HG03196 (cell line): ENCODE measurements at regions not wholly inside any gene's neighbourhood (a gene's known extent, or its start where the extent isn't known, plus 50 kb on each side); places are given as distances from the start of the nearest gene placed in this dataset.

Experiments used
- ATAC-seq: cut with Tn5 transposase; IDR thresholded peaks from one replicate; pipeline ENCODE4 v1.9.1; 2021; ENCODE audit not compliant: unreplicated experiment

DNA sequence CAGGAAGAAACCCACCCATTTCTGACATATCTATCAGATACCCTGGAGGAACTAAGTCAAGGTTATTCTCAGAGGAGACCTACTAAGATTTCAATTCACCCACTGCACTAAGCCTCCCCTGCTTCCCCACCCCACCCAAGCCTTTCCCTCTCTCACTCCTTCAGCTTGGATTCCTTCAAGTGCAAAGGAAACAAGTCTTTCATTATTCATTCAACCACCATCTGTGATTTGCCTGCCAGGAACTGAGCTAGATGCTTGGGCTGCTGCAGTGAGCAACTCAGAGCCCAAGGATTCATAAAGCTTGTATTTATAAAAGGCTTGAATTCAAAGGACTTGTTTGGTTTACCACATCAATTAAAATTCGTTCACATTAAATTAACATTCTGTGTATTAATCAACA, 161.3 kb downstream of the GXYLT1 start:
- ATAC-seq: no peak

DNA sequence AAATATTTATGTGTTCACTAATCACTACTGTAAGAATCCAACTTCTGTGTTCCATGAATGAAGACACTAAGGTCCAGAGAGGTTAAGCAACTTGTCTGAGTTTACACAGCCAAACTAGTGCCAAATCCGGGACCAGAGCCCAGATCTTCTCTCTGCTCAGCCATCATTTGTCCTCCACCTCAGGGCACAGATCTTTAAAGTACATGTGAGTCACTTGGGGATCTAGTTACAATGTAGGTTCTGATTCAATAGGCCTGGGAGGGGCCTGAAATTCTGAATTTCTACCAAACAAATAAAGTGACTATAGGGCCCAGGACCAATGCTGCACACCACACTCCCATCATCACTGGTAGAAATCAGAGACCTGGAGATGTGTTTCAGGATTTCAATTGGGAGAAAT, 162.9 kb downstream of the GXYLT1 start:
- ATAC-seq: no peak

DNA sequence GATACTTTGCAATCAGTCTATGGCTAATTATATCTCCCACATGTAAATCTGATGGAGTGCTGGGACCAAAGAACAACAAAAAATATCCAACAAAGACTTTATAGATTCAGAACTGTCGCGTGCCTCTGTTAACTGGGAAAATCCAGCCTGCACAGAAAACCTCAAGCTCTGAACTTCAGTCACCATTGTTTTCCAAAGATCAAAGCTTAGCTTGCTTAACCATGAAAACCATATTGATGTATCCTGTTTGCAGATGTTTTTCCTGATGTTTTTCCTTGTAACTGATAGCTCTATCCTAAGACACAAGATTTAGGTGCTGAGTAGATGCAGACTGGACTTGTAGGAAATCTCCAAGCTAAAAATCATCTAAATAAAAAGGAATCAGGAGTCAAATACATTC, 163.7 kb downstream of the GXYLT1 start:
- no peak for ATAC-seq

DNA sequence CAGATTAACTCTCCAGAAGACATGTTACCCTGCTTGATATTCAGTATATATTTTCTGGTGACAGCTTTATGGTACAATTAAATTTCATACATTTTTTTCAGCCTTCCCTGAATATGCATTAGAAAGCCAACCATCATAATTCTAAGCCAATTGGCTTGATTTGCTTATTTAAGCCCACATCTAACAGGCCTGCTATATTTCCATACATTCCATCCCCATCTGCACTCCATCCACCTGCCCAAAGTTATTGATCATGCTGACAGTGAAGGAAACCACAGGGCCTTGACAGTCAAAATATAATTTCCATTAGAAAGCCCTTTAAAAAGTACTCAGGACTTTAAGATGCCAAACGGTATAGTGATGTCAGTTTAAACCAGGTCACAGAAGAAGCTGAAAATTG, 164.3 kb downstream of the GXYLT1 start:
- no peak for ATAC-seq

- ATAC-seq: no peak
These were observed 165.1 kb downstream of the GXYLT1 start for GRCh38 chr12:41979574-41979973.

GRCh38 chr12:41972598-41972997, 172.1 kb downstream of the GXYLT1 start:
- ATAC-seq: no peak

- no peak for ATAC-seq
These were observed 172.5 kb downstream of the GXYLT1 start for GRCh38 chr12:41972196-41972595.

DNA sequence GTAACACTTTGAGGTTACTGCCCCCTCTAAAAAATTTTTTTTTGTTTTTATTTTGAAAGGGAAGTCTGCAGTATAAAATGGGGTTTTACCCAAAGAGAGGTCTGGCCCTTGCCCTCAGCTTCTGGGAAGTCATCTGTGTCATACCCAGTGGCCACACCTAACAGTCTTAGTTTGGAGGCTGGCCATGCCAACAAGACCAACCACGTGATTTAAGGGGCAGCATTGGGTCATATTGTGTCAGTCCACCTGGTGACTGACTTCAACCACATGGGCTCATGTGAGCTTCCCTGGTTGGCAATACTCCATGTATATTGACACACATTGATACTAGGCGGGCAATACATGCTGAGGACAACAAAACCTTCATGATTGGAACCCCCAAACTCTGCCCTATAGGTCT, 173.9 kb downstream of the GXYLT1 start:
- ATAC-seq: no peak

- ATAC-seq: no peak
These were observed 176.1 kb downstream of the GXYLT1 start for GRCh38 chr12:41968599-41968998.

- no peak for ATAC-seq
These were observed 176.8 kb downstream of the GXYLT1 start for GRCh38 chr12:41967668-41968500.

DNA sequence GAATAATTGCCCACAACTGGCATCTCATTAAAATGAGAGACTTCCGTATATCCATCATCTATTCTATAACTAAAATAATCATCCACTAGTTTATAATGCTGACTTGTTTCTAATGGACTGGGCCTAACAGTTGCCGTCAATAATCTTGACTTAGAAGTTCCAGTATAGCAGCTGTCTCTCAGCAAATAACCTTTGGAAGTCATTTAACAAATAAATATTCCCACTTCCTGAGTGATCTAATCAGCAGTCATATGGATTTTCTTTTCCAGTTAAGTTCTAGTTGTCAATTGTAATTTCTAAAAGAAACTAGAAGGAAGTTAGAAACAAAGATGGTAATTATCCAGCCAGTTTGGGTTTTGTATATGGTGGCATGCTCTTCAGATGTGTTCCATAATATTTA, 177.8 kb downstream of the GXYLT1 start:
- no peak for ATAC-seq

DNA sequence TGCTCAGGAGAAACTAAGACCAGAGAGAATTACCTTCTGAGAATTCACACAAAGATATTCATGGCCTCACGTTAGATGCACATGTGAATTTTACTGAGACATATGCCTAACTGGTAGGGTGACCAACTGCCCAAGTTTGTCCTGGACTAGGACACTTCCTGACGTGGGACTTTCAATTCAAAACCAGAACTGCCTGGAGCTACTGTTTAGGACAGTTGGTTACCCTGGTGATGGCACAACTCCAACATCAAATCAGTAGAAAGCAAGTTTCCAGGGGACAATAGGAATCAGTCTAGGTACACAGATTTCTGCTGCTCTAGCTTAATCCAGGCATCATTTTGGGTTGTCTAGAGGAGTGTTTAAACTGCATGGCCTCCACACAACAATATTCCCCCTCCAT, 178.7 kb downstream of the GXYLT1 start:
- ATAC-seq: no peak

DNA sequence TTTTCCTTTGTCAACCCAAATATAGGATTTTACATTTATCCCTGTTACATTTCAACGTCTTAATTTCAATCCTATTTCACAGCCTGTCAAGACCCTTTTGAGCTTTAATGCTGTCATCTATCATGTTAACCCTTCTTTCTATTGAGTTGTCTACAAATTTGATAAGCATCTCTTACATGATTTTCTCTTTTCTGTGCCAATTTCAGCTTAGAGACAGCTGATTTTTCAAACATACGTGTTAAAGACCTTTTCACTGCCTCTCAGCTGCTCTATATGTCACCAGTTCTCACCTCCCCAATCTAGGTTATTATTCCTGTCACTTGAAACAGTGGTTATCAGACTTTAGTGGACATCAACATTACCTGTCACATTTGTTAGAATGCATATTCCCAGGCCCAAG, 181.3 kb downstream of the GXYLT1 start:
- ATAC-seq: no peak

DNA sequence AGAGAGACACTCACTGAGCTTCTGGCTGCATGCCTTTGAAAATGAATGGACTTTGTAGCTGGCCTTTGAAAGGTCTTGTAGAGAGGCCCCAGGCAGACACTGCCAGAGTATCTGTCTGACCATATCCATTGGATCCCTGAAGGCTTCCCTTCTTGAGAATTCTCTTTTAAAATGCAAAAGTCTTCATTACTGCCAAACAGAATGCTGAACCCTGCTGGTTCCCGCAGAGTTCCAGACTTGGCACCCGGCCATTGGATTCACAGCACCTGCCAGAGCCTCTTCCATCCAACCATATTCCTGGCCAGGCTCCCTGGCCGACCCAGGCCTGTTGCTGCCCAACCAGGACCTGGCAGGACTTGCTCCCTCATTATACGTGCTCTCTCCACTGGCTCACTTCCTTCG, 182.5 kb downstream of the GXYLT1 start:
- no peak for ATAC-seq

- no peak for ATAC-seq
These were observed 185.4 kb downstream of the GXYLT1 start for GRCh38 chr12:41959271-41959670.

GRCh38 chr12:41956353-41956752, 188.3 kb downstream of the GXYLT1 start:
- ATAC-seq: no peak

DNA sequence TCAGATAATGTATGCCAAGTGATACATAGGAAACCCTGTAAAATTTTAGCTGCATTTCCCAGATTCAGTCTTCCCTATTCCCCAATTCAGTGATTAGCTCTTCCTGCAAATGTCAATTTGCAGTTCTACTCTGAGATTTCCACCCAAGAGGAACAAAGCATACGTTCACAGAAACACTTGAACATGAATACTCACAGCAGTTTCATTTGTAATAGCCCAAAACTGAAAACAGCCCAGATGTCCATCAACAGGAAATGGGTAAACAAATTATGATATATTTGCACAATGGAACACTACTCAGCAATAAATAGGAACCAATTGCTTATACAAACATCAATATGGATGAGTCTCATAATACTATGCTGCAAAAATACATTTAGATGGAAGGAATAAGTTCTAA, 194.2 kb downstream of the GXYLT1 start:
- ATAC-seq: no peak

GRCh38 chr12:41946106-41946505, 198.6 kb downstream of the GXYLT1 start:
- no peak for ATAC-seq

DNA sequence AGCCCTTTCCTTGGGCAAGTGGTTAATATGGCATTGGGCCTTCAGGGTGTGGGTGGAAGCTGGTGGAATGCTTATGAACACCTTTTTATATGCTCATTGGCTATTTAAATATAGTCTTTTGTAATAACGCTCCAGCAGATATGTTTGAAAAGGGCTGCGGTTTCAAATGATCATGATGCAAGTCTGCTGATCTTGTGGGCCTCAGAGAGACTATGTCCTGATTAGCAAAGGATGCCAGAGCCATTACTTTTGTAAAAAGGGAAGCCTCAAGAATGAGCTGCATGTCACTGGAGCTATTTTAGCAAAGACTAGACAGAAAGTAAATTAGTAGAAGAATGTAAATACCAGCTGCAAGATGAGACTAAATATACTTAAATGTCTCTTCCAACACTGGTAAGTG, 200.5 kb downstream of the GXYLT1 start:
- no peak for ATAC-seq

- ATAC-seq: no peak
These were observed 201.0 kb downstream of the GXYLT1 start for GRCh38 chr12:41943671-41944070.

DNA sequence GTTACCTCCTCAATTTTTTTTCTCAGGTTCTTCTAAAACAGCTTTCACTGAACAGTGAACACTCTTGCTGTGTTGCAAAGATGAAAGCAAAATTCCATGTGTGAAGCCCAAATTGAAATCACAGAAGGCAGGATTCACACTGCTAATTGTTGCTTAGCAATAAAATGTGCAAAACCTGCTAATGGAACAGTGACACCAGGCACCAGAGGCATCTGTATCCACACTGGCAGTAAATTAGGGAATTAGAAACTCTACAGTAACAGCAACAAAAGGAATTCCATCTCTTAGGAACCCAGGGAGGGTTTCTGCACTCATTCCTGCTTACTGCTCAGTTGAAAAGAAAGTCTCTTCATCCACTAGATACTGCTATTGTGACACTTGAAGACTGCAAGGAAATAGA, 202.3 kb downstream of the GXYLT1 start:
- ATAC-seq: no peak

DNA sequence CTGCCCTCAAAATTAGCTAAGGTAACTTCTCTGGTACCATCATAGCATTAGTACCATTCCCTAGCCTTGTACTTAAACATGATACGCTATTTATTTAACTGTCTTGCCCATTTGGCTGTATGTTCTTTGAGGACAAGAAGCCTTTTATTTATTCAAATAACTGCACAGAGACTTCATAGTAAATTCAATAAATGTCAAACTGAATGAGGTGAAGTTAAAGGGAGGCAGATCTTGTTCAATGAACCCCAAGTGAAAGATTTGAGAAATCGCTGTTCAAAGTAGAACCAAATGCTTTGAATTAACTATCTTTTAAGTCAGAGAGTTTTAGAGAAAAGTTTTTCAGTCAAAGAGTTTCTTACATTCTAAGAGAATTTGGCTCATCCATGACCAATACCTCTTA, 203.6 kb downstream of the GXYLT1 start:
- no peak for ATAC-seq

GRCh38 chr12:41940571-41940970, 204.1 kb downstream of the GXYLT1 start:
- ATAC-seq: no peak
